Stimulated activated CD4-positive, alpha-beta T cell treated with anti-CD3 and anti-CD28 coated beads, Interleukin-12 subunit alpha, Interleukin-12 subunit beta, amount 100 ng/mL, for 48 hours (primary cell): ENCODE measurements at regions not wholly inside any gene's neighbourhood (a gene's known extent, or its start where the extent isn't known, plus 50 kb on each side); places are given as distances from the start of the nearest gene placed in this dataset.

ENCODE experiments used
- DNase-seq, 3 donors: peaks; one replicate each; pipeline ENCODE4 v3.0.0-alpha.2; 2020; ENCODE audit warnings: low read depth in 2 of 3, low spot score in 1 of 3

- no peak for DNase-seq
These were observed 141.8 kb upstream of the CIBAR2 start for GRCh38 chr16:85254051-85254450.

GRCh38 chr16:85254921-85255320, 142.6 kb upstream of the CIBAR2 start:
- no peak for DNase-seq

GRCh38 chr16:85255777-85256176, 143.5 kb upstream of the CIBAR2 start:
- DNase-seq = no peak

GRCh38 chr16:85256190-85256739, 144.0 kb upstream of the CIBAR2 start:
- DNase-seq = no peak

GRCh38 chr16:85257483-85257882, 145.2 kb upstream of the CIBAR2 start:
- no peak for DNase-seq

GRCh38 chr16:85258166-85258565, 145.9 kb upstream of the CIBAR2 start:
- no peak for DNase-seq

- DNase-seq = no peak
These were observed 146.4 kb upstream of the CIBAR2 start for GRCh38 chr16:85258629-85259028.

GRCh38 chr16:85259115-85259831, 147.0 kb upstream of the CIBAR2 start:
- DNase-seq = no peak

- no peak for DNase-seq
These were observed 147.5 kb upstream of the CIBAR2 start for GRCh38 chr16:85259832-85260167.

- no peak for DNase-seq
These were observed 148.9 kb upstream of the CIBAR2 start for GRCh38 chr16:85261204-85261603.

- DNase-seq = no peak
These were observed 149.6 kb upstream of the CIBAR2 start for GRCh38 chr16:85261657-85262557.

- DNase-seq = no peak
These were observed 150.4 kb upstream of the CIBAR2 start for GRCh38 chr16:85262558-85263238.

- no peak for DNase-seq
These were observed 150.9 kb upstream of the CIBAR2 start for GRCh38 chr16:85263239-85263585.

GRCh38 chr16:85264752-85265151, 152.5 kb upstream of the CIBAR2 start:
- no peak for DNase-seq

GRCh38 chr16:85265161-85265784, 153.0 kb upstream of the CIBAR2 start:
- no peak for DNase-seq

GRCh38 chr16:85265810-85266209, 153.5 kb upstream of the CIBAR2 start:
- no peak for DNase-seq

GRCh38 chr16:85266857-85267256, 154.6 kb upstream of the CIBAR2 start:
- no peak for DNase-seq

GRCh38 chr16:85267414-85267945, 155.2 kb upstream of the CIBAR2 start:
- no peak for DNase-seq

GRCh38 chr16:85269165-85269564, 156.9 kb upstream of the CIBAR2 start:
- no peak for DNase-seq

- DNase-seq = no peak
These were observed 158.1 kb upstream of the CIBAR2 start for GRCh38 chr16:85270374-85270773.

GRCh38 chr16:85271198-85271597, 158.9 kb upstream of the CIBAR2 start:
- DNase-seq = no peak
